Panc1 (cell line): ENCODE measurements at regions not wholly inside any gene's neighbourhood (a gene's known extent, or its start where the extent isn't known, plus 50 kb on each side); places are given as distances from the start of the nearest gene placed in this dataset.

ENCODE experiments used
- ATAC-seq: fragments of 200-7000 bp; cut with Tn5 transposase; 2 replicates; pipeline ENCODE4 v1.9.1; 2020; ENCODE audit warnings: mild to moderate bottlenecking, moderate library complexity
- BruUV-seq: library from RNA; stranded (reverse); fragments of 400-500 nt; replicated peaks from 2 replicates; lab custom pipeline; 2021; lab: Mats Ljungman, UMichigan
- CTCF ChIA-PET: fragments of 300-600 bp; sonication (Branson Sonifier 250); formaldehyde crosslinking; loops from one replicate; lab custom pipeline; 2022; ENCODE audit warnings: antibody characterized with exemption; lab: Charles Lee
- POLR2A ChIA-PET: fragments of 300-600 bp; sonication (Branson Sonifier 250); formaldehyde crosslinking; loops from one replicate; lab custom pipeline; 2022; ENCODE audit warnings: antibody characterized with exemption; lab: Charles Lee
- DNase-seq: peaks from one replicate; pipeline ENCODE4 v3.0.0-alpha.2; 2010; ENCODE audit warnings: low read depth, low spot score
- H3K27ac ChIP-seq: 2 replicates; pipeline ENCODE4 v1.5.1; 2011; ENCODE audit warnings: mild to moderate bottlenecking, low read length, inconsistent platforms
- H3K27me3 ChIP-seq: fragments of 200-500 bp; sonication (Bioruptor generic); 2 replicates; pipeline ENCODE4 v1.6.0; 2014; ENCODE audit warnings: low read length, inconsistent platforms; ENCODE audit not compliant: control insufficient read depth, insufficient read depth
- H3K36me3 ChIP-seq: fragments of 200-500 bp; sonication (Bioruptor generic); 2 replicates; pipeline ENCODE4 v1.5.1; 2014; ENCODE audit warnings: inconsistent platforms, mild to moderate bottlenecking, low read length, moderate library complexity; ENCODE audit not compliant: control insufficient read depth, insufficient read depth
- H3K4me1 ChIP-seq: 2 replicates; pipeline ENCODE4 v1.5.1; 2011; ENCODE audit warnings: inconsistent platforms, mild to moderate bottlenecking, low read length, moderate library complexity; ENCODE audit not compliant: control insufficient read depth, insufficient read depth
- H3K4me3 ChIP-seq, 2 experiments: 2 replicates each; pipeline ENCODE4 v1.5.1; 2011 to 2012; ENCODE audit warnings: low read depth in 2 of 2, low read length in 2 of 2, mild to moderate bottlenecking in 2 of 2, inconsistent platforms in 1 of 2, moderate library complexity in 1 of 2
- H3K9me3 ChIP-seq: fragments of 200-500 bp; sonication (Bioruptor generic); 2 replicates; pipeline ENCODE4 v1.5.1; 2014; ENCODE audit warnings: low read depth, mild to moderate bottlenecking, inconsistent platforms, low read length, moderate library complexity; ENCODE audit not compliant: control insufficient read depth, insufficient read depth
- CTCF ChIP-seq: fragments of 450-650 bp; IDR thresholded peaks from 2 replicates; pipeline ENCODE4 v1.5.1; 2017; ENCODE audit warnings: mild to moderate bottlenecking
- POLR2AphosphoS5 ChIP-seq: IDR thresholded peaks from 2 replicates; pipeline ENCODE4 v1.6.1; 2012; ENCODE audit warnings: mild to moderate bottlenecking, low read depth, low read length, moderate library complexity
- SIN3A ChIP-seq: IDR thresholded peaks from 2 replicates; pipeline ENCODE4 v1.6.1; 2012; ENCODE audit warnings: low read depth, mild to moderate bottlenecking, low read length, moderate library complexity, borderline replicate concordance; ENCODE audit not compliant: insufficient read depth
- TCF7L2 ChIP-seq: IDR thresholded peaks from 2 replicates; pipeline ENCODE4 v1.6.1; 2011; ENCODE audit warnings: mild to moderate bottlenecking, low read depth, low read length, inconsistent platforms
- in situ Hi-C: cut with HindIII; loops from 2 replicates; pipeline ENCODE4 v1.10.0; 2016; ENCODE audit warnings: low sequenced_read_pairs, low pct_unique_long_range_greater_than_20kb
- intact Hi-C: fragments of 100-400 bp; cut with micrococcal nuclease; formaldehyde crosslinking; loops from one replicate; pipeline ENCODE4 v1.10.0; 2022; ENCODE audit not compliant: unreplicated experiment
- TF ChIP-seq, protein P1 (sequence below), 2 experiments: IDR thresholded peaks; 2 replicates each; pipeline ENCODE4 v1.6.1; 2011 to 2012; ENCODE audit warnings: low read depth in 2 of 2, control low read depth in 1 of 2, low read length in 1 of 2, mild to moderate bottlenecking in 1 of 2, moderate library complexity in 1 of 2; ENCODE audit not compliant: insufficient read depth in 1 of 2

GRCh38 chr6:22363166-22363713 is 66.4 kb upstream of the PRL start:
- no peaks in the 10 kb centered on the region; the same call in 1 of the 2 replicates for H3K9me3 ChIP-seq
- H3K4me3 ChIP-seq = no peak overlapping the region
- peak; percentile 62; the same call in 1 of the 2 replicates for ATAC-seq
- H3K36me3 ChIP-seq = no peaks in the 10 kb centered on the region
- peak; percentile 13 for DNase-seq
- ChIA-PET CTCF (no interaction called here), POLR2A (no interaction called here)
- intact Hi-C loops = no loop called here
- peaks cover 14% of the 10 kb centered on the region for H3K4me1 ChIP-seq
- H3K27ac ChIP-seq = peak overlapping the region; percentile 80
- TF ChIP-seq POLR2AphosphoS5 = no peak
- peak; percentile 69 for TF ChIP-seq TCF7L2
- no peaks in the 10 kb centered on the region for H3K27me3 ChIP-seq
- in situ Hi-C loops = no loop called here
- no TSS peak for BruUV-seq

DNA sequence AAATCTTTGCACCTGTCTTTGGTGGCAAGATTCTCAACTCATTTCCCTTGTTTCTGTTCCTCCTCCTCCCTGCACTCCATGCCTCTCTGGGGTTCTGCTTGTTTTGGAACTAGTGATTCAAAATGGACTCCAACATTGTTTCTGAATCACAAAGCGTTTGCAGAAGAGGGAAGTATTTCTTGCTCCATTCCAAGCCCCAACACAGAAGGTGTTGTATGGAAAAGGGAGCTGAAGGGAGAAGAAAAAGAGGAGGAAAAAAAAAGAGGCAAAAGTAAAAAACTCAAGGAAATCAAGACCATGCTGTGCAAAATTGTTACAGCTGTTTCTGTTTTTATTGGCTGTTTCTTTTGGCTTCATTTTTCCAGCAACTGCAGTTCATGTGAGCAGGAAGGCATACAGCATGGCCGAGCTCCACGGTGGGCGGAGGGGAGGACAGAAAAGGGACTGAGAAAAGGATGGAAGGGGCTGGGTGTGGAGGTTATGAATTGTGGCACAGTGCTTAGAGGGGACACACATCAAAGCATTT is 66.9 kb upstream of the PRL start:
- ATAC-seq = peak; percentile 53; the same call in 1 of the 2 replicates
- CTCF ChIA-PET = no interaction called here
- in situ Hi-C loops = no loop called here
- POLR2A ChIA-PET = no interaction called here
- H3K4me3 ChIP-seq = no peak overlapping the region
- H3K9me3 ChIP-seq = no peaks in the 10 kb centered on the region; the same call in 1 of the 2 replicates
- peak overlapping the region; percentile 80 for H3K27ac ChIP-seq
- intact Hi-C loops = no loop called here
- DNase-seq = no peak
- TF ChIP-seq SIN3A (no peak), POLR2AphosphoS5 (no peak), TCF7L2 (peak; percentile 10; the same call in 1 of the 2 replicates), CTCF (no peak)
- TF ChIP-seq, protein P1, sequence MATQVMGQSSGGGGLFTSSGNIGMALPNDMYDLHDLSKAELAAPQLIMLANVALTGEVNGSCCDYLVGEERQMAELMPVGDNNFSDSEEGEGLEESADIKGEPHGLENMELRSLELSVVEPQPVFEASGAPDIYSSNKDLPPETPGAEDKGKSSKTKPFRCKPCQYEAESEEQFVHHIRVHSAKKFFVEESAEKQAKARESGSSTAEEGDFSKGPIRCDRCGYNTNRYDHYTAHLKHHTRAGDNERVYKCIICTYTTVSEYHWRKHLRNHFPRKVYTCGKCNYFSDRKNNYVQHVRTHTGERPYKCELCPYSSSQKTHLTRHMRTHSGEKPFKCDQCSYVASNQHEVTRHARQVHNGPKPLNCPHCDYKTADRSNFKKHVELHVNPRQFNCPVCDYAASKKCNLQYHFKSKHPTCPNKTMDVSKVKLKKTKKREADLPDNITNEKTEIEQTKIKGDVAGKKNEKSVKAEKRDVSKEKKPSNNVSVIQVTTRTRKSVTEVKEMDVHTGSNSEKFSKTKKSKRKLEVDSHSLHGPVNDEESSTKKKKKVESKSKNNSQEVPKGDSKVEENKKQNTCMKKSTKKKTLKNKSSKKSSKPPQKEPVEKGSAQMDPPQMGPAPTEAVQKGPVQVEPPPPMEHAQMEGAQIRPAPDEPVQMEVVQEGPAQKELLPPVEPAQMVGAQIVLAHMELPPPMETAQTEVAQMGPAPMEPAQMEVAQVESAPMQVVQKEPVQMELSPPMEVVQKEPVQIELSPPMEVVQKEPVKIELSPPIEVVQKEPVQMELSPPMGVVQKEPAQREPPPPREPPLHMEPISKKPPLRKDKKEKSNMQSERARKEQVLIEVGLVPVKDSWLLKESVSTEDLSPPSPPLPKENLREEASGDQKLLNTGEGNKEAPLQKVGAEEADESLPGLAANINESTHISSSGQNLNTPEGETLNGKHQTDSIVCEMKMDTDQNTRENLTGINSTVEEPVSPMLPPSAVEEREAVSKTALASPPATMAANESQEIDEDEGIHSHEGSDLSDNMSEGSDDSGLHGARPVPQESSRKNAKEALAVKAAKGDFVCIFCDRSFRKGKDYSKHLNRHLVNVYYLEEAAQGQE (IDR thresholded peaks at IDR 0.05; ENCODE audit: insufficient read depth in 1 of 2, low read depth in 2 of 2, low read length in 1 of 2) = no peak
- H3K36me3 ChIP-seq = no peaks in the 10 kb centered on the region
- BruUV-seq = no TSS peak
- H3K4me1 ChIP-seq = peaks cover 14% of the 10 kb centered on the region
- no peaks in the 10 kb centered on the region for H3K27me3 ChIP-seq

- intact Hi-C loops (no loop called here), in situ Hi-C loops (no loop called here)
- H3K27ac ChIP-seq = peak overlapping the region; percentile 80
- H3K27me3 ChIP-seq = no peaks in the 10 kb centered on the region
- no TSS peak for BruUV-seq
- DNase-seq (no peak), ATAC-seq (peak; percentile 68)
- peaks cover 14% of the 10 kb centered on the region for H3K4me1 ChIP-seq
- no peak for TF ChIP-seq POLR2AphosphoS5
- TF ChIP-seq TCF7L2 = peak; percentile 11; the same call in 1 of the 2 replicates
- POLR2A ChIA-PET = no interaction called here
- H3K36me3 ChIP-seq = no peaks in the 10 kb centered on the region
- CTCF ChIA-PET = no interaction called here
- H3K4me3 ChIP-seq = no peak overlapping the region
- no peaks in the 10 kb centered on the region; the same call in 1 of the 2 replicates for H3K9me3 ChIP-seq
Observed at GRCh38 chr6:22364306-22364705, 67.5 kb upstream of the PRL start.
